GM18868 (cell line): ENCODE measurements at regions not wholly inside any gene's neighbourhood (a gene's known extent, or its start where the extent isn't known, plus 50 kb on each side); places are given as distances from the start of the nearest gene placed in this dataset.
"Not testable (repeated sequence)": the region's sequence is repeated elsewhere in the genome, so short reads cannot be mapped to it uniquely, and the experiment has no call there.

Experiments used
- ATAC-seq: cut with Tn5 transposase; IDR thresholded peaks from one replicate; pipeline ENCODE4 v1.9.1; 2021; ENCODE audit warnings: mild to moderate bottlenecking, moderate library complexity; ENCODE audit not compliant: unreplicated experiment

DNA sequence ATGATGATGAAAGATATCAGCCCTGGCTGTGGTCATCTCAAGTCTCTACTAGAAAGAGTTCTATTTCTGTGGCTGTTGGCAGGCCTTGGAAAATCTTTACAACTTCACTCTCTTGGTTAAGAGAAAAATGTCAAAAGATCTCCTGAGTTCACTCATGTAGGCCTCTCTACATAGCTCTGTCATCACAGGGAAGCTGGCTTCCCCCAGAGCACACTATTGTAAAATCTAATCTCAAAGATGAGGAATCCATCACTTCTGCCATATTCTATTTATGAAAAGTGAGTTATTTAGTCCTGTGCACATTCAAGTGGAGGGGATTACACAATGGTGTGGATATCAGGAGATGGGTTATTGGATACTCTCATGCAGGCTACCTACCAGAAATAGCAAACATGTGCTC, 388.4 kb upstream of the HS3ST1 start:
- ATAC-seq, result no peak

DNA sequence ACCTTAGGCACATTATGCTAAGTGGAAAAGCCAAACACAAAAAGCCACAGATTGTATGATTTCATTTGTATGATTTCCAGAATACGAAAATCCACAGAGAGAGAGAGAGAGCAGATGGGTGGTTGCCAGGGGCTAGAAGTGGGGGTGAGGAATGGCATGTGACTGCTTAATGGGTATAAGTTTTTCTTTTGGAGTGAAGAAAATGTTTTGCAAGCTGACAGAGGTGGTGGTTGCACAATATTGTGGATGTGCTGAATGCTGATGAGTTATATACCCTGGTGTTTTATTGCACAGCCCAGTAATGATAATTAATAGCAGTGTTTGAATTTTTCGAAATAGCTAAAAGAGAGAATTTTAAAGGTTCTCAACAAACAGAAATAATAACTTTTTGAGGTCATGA, 386.1 kb upstream of the HS3ST1 start:
- no peak for ATAC-seq

DNA sequence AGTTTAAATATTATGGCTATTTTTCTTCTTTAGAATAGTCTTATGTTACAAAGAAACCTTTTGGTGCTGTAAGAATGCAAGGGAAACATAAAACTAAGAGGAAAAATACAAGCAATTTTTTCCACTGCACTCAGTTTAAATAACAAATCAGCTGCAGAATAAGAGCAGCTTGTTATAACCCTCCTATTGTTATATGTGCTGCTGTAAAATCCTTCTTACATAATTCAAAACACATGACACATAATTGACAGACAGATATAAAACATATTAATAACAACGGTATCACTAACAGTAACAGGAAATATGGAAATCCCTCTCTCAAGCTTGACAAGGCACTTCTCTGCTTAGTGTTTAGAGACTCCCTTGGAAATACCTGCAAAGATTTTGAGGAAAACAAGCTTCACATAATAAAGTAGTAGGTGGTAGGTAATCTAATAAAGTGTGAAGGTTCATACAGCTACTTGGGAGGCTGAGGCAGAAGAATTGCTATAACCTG, 385.3 kb upstream of the HS3ST1 start:
- ATAC-seq, result no peak

DNA sequence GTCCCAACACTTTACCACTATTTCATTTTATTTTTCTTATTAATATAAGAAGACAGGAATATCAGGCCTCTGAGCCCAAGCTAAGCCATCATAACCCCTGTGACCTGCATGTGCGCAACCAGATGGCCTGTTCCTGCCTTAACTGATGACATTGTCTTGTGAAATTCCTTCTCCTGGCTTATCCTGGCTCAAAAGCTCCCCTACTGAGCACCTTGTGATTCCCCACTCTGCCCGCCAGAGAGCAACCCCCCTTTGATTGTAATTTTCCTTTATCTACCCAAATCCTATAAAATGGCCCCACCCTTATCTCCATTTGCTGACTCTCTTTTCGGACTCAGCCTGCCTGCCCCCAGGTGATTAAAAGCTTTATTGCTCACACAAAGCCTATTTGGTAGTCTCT, 382.8 kb upstream of the HS3ST1 start:
- ATAC-seq, result not testable (repeated sequence)

DNA sequence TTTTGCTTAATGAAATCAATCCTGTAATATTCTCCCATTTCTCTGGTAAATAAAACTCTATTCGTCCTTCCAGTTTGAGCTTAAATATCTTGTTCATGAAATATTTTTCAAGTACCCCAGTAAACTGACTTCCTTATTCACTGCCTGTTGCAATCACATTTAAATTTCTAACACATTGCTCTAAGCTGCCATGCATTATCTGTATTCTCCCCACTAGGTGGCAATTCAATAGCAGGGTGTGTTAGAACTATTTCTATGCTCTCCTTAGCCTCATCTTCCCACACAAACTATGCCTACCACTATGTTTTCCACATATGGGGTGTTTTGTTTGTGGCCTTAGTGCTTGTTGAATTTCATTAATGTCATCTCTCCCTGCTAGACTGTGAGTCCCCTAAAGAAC, 377.1 kb upstream of the HS3ST1 start:
- peak; percentile 85 for ATAC-seq

DNA sequence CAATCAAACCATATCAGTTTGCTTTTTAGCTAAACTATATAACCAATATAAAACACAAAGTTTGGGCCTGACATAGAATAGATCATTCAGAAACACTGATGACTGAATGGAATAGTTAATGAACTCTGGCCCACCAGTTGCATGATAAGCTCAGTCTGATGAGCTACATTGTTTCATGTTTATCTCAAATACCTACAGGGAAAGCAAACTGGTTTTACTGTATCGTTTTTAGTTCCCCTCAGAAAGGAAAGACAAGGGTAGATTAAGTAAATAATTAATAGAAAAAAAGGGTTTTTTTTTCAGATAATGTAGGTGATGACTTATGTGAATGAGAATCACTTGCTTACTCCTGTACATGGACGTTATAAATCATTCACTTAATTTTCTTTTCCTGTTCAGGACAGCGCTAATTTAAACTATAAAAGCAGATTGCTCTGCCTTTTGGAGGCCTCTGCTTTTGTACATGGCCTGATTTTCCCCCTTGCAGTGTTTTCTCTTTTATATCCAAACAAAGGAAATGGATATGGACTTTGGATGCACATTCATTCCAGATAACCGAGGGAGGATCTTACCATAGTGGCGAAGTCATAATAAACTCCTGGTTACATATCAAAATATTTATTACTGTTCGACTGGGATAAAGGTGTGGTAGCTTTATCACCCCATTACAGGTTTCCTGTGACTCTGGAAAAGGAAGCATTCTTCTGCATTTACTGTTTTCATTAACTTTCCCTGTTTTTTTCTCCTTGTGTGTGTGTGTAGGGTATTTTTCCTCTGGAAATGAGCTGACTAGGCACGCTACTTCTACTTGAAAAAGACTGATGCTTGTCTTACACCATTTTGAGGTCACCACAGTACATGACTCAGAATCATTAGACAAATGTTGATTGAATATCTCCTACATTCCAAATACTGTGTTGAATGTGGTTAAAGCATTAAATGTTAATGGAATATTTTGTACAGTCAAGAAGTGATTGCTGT, 373.1 kb upstream of the HS3ST1 start:
- no peak for ATAC-seq

DNA sequence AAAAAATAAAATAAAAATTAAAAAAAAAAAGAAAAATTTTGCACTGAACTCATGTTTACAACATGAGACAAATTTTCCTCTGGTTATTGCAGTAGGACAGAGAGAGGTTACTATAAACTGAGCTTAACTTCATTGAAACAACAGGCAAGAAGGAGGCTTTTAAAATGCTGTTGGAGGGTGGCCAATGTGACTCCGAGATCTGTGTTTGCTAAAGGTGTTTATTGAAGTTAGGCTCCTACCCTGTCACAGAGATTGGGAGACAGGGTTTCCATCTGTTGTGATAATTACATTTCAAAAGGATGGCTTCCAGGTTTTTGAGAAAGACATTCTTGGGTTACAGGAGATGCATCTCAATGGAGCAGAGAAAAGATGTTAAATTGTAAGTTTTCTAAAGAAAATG, 370.5 kb upstream of the HS3ST1 start:
- no peak for ATAC-seq

DNA sequence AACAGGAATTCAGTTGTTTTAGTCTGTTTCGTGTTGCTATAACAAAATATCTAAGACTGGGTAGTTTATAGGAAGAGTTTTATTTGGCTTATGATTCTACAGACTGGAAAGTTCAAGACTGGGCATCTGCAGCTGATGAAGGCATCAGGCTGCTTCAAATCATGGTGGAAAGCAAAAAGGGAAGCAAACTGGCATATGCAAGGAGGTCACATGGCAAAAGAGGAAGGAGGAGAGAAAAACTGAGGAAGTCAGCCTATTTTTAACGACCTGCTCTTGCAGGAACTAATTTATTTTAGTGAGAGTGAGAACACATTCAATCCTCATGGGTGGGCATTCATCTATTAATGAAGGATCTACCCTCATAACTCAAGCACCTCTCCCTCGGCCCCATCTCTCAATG, 363.1 kb upstream of the HS3ST1 start:
- no peak for ATAC-seq

DNA sequence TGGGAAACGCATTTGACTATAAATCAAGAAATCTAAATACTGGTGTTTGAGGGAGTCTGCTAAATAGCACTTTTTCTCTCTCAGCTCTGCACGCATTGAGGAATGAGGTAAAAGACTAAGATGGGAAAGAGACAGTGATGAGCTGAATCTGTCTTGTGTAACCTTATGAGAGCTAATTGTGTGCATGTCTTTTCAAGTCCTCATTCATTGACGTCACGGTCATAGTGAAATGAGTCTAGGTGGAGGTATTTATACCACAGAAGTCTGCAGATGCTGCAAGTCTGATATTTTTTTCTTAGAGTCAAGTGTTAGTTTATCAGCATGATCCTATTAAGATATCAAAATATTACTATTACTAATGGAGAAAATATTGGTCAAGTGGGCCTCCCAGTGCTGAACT, 361.5 kb upstream of the HS3ST1 start:
- ATAC-seq, result no peak

DNA sequence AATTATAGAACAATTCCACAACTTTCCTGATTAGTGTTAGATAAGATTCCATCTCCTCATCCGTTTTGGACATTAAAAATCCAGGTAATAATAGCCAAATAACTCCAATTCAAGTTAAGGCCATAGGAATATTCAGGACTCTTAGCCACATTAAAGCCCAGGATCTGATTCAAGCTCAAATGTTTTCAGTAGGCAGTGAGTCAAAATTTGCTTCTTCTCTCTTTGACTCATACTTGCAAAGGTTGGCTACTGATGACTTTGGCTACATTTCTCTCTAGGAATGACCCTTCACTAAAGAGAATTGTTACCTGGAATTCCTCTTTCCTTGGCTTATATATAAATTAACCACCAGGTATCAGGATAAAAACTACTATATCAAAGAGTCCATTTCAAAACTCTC, 354.9 kb upstream of the HS3ST1 start:
- ATAC-seq, result no peak

DNA sequence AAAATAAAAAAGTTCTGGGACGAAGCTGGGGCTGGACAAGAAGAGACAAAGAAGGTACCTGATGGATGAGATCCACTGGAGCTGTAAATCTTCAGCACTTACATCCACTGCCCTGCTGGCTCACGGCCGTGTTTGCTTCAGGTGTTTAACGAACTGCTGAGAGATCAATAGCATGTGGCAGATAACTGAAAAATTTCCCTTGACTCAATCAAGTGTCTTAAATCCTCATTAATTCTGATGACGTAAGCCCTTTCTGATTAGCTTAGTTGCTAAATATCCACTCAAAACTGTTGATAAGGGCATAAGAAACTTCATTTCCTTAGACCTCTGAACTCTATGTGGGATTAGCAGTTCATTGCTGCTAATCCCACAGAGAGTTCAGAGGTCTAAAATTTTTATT, 354.2 kb upstream of the HS3ST1 start:
- ATAC-seq, result no peak

DNA sequence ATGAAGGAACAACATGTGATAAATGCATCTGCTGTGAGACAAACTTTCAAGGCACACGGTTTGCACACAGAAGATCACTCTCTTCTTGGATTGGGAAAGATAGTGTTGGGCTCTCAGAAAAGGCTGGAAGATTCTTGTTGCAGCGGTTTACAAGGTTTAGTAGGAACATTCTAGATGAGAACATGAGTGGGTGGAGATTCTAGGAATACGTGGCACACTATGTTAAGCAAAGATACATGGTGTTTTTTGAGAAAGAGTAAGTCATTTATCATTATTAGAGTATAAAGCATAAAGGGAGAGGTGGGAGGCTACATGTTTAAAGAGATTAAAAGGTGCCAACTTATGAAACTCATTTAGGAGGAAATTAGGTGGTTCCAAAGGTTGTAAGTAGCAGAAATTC, 348.8 kb upstream of the HS3ST1 start:
- ATAC-seq, result no peak

DNA sequence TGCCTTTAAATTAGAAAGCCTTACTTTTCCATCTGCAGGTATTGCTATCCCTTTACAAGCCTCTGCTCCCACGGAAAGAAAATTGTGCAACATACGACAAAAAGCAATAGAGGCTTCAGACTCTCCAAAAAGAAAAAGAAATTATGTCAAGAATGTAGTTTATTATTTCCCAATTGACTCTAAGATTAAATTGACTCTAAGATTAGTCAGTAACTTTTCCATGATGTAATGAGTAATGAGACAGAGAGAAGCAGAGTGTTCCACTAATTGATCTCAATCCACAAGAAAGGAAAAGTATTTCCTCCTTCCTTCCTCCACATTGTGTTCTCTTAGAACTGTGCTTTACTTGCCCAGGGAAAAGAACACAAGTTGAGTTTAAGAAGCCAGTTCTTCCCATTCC, 345.7 kb upstream of the HS3ST1 start:
- no peak for ATAC-seq

DNA sequence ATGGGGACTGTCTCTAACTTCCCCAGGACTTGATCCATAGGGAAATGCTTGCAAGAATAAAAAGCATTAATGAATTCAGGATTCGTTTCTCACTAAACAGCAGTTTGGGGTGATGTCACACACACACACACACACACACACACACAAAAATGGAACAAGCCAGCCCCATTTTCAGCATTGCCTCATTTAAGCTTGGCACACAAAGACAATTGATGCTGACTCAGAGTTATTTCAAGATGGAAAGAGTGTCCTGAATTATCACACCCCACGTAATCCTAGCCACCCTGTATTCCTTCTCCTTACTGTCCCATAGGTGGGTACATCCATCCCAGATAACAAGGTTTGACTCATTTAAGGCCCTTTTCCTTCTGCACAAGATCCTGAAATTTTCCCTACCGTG, 345.1 kb upstream of the HS3ST1 start:
- no peak for ATAC-seq

DNA sequence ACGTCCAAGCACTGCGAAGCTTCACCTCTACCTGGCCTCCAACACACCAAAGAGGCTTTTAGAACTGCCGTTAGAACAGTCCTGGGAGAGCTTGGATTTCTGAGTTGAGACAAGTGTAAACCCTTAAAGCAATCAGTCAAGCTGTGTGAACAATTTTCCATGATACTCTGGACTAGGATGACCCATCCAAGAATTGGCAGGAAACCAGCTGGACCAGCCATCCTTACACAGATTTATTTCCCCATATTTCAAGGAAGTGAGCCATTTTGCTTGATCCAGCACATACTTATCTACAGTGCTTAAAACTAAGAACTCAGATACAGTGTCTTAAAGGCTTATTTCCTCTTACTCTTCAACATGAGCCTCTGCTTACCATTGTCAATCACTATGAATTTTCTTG, 340.7 kb upstream of the HS3ST1 start:
- ATAC-seq, result no peak

DNA sequence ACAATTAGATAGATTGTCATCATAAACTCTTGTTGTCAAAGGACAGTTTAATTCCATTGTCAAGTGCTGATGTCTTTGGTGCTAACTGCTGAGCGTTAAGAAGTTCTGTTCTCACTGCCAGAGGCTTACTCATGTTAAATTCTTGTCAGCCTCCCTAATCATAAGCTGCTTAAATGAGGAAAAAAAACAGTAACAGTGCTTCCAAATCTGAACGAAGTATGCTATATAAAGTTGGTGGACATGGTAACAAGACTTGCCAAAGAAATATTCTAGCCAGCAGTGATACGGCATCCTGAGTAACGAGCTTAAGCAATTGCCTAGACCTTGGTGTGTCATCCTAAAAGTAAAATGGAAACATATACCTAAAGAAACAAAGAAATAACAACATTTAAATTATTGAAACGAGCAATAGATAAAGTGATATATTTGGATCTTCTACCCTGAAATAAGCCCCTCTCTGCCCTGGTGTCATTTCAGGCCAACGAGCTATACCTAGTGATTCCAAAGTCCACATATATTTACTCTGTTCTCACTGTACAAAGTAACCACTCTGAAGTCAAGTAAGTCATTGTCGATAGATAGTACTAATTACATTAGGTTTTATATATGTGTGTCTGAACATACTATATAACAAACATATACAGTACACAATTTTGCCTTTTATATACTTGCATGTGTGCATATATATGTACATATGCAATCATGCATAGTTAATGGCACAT, 339.7 kb upstream of the HS3ST1 start:
- ATAC-seq, result no peak

DNA sequence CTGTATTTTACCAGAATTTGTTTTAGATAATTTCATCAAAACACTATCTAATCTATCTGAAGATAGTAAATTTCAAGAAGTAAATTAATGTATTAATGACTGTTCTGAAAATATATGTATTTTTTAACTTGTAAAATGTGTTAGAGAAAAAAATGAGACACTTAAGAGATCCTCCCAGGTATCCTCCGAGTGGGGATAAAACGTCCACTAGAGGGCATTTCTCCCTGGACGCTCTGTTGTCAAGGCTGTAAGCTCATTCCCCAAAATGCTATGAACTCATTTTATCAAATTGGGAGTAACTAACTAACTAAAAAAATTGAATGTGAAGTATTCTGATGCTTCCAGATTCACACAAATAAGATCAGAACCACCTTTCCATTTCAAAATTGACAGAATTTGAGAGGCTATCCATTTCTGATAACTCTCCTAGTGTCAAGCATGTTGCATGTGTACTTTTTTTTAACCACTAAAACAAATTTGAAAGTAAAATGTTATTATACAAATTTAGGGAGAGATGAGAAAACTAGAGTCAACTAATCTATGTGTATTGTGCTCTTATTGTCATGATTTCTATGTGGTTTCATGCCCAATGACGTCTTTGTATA, 337.3 kb upstream of the HS3ST1 start:
- ATAC-seq, result peak; percentile 77

DNA sequence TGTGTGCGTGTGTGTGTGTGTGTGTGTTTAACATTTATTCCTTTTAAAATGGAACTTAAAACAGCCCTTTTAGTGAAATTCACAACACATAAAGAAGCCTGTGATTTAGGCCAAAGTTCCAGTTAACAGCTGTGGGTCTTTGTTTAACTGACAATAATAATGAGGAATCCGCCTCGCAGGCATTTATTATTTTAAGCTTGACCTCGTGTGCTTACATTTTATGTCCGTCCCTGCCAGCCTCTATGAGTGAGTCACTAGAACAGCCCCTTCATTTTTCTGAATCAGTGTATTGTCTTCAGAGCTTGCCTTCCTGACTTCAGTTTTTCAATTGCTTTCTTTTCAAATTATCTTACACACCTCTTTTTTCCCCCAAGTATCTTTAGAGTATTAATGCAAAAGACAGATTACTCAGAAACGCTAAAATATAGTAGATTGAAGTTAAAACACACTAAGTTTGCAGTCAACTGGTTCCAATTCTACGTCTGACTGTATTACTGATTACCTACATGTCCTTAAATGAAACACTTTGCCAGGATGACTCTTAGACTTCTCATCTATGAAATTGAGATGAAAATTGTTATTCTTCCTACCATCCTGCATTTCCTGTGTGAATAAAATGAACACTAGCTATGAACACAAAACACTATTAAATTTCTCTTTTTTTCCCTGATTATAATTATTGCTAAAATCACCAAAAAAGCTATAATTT, 319.6 kb upstream of the HS3ST1 start:
- ATAC-seq, result no peak

DNA sequence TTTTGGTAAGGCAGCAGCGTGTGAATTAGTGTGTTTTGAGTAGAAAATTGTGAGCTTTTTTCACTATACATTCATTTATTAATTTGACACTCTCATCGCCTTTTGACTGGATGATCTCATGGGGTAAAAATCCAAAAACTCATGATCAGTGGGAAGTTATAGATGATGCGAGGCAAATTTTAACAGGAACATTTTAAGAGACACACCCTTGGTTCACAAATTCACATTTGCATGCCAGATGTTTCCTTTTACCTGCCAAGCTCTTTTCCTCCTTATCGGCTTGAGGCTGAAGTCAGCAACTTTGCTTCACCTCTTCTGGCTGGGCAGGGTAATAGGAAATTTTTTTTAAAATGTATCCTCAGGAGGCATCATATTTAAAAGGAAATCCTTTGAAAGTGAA, 318.0 kb upstream of the HS3ST1 start:
- no peak for ATAC-seq

DNA sequence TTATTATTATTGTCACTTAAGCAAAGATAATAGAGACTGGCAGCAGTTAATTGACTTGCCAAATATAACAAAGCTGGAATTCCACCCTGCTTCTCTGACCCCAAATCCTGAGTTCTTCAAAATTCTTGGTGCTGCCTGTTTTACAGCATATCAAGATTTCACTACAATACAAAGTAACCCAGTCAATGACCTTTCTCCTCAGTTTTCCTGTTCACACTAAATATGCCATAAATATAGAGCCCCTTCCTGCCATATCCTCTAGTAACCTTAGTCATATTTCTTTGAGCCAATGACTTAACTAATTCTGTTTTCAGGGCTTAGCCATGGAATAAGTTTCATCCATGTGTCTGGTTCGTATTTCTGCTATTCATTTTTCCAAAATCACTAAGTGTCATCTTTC, 315.3 kb upstream of the HS3ST1 start:
- no peak for ATAC-seq

DNA sequence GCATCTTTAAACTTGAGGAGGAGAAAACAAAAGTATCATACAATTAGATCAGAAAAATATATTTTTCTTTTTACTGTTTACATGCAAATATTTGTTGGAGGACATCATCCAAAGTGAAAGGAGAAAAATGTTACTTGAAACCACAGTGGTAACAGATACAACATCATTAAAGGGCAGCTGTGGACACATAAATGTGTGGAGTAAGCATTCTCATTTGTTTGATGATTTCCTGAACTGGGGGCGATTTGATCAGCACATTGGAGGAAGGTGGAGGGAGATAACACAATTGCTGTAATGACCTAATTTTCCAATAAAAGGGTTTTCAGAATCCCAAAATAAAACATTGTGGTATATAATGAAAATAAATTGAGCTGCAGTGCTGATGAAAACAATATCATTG, 314.5 kb upstream of the HS3ST1 start:
- no peak for ATAC-seq
